ENCODE measurements at regions not wholly inside any gene's neighbourhood (a gene's known extent, or its start where the extent isn't known, plus 50 kb on each side); places are given as distances from the start of the nearest gene placed in this dataset.

DNA sequence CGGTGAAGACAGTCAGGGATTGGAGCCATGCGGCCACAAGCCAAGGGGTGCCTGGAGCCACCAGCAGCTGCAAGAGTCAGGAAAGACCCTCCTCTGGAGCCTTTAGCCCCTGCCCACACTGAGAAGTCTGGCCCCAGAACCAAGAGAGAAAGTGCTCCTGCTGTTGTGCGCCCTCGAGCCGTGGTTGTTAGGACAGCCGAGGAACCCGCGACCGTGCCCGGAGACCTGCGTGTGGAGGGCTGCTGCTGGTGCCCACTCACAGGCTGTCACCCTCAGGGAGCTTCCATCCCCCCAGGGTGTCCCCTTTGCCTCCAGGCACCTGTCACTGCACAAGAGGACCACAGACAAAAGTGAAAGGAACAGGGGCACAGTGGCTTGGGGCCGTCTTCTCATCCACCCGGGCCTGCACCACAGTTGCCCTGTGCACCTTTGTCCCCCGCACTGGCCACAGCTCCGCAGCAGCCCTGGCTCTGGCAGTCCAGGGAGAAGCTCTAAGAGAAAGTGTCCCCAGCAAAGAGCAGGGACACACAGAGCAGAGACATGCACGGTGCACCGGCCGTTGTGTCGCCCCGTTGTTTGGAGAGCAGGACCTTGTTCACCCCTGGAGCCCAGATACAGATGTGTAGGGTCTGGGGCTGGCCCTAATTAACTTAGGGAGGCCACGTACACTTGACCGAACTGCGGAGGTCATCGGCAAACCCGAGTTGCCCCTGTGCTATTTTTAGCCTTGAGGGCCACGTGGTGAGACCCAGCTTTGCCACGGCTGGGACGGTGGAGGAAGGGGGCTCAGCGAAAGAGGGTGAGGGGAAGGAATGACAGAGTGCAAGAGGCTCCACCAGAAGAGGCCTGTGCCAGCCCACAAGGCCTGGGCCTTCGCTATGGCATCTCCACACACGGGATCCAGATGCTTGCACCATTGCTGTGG lies 329.2 kb downstream of the C16orf95 start:
- ATAC-seq = no peak
- no peak for DNase-seq
- TF ChIP-seq, protein P1, sequence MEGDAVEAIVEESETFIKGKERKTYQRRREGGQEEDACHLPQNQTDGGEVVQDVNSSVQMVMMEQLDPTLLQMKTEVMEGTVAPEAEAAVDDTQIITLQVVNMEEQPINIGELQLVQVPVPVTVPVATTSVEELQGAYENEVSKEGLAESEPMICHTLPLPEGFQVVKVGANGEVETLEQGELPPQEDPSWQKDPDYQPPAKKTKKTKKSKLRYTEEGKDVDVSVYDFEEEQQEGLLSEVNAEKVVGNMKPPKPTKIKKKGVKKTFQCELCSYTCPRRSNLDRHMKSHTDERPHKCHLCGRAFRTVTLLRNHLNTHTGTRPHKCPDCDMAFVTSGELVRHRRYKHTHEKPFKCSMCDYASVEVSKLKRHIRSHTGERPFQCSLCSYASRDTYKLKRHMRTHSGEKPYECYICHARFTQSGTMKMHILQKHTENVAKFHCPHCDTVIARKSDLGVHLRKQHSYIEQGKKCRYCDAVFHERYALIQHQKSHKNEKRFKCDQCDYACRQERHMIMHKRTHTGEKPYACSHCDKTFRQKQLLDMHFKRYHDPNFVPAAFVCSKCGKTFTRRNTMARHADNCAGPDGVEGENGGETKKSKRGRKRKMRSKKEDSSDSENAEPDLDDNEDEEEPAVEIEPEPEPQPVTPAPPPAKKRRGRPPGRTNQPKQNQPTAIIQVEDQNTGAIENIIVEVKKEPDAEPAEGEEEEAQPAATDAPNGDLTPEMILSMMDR (IDR thresholded peaks at IDR 0.05) = no peak
- Histone ChIP-seq H3K27me3 (ENCODE audit: insufficient read depth in 3 of 3, low read length in 2 of 3) (peaks cover 0 to 29% (median 2%) of the 10 kb centered on the region in 3 donors), H3K4me3 (no peak overlapping the region), H3K27ac (no peak overlapping the region), H3K36me3 (ENCODE audit: insufficient read depth in 1 of 2, low read depth in 1 of 2) (no peaks in the 10 kb centered on the region), H3K4me1 (no peaks in the 10 kb centered on the region), H3K9me3 (no peaks in the 10 kb centered on the region)
- intact Hi-C loops (cut with DNase I) = no loop called here
- 69 to 70% (median 69%) methylated on average over 31 of the region's 31 CpGs for WGBS, 3 donors

DNA sequence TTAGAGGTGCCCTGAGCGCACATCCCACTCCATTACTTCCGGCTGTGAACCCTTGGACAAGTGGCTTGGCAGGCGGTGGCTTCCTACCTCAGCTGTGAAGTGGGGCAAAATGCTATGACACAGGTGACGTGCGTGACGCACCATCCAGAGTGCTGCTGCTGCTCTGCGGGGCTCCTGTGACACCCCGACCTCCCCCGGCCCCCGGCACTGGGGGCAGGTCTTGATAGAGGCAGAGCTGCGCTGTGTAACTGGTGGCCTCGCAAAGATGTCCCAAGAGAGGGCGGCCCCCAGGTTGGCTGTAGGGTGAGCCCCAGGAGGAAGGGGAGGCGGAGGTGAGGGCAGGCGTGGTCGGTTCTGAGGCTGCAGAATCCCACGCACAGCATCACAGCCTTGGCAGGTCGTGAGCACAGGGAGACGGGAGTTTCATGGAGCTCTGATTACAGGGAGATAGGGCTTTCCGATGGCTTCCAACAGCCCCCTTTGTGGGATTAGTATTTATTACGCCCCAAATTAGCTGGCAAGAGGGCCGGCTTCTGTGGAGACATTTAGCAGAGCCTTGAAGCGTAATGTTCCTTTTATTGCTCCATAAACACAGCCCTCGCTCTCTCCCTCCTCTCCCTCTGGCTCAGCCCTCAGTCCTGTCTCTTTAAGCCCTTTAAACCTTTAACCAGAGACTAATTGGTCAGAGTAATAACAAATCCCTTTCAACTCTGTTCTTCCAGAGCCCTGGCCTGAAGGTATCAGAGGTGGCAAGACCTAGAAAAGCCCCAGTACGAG lies 328.1 kb downstream of the C16orf95 start:
- intact Hi-C loops (cut with DNase I) = no loop called here
- Histone ChIP-seq H3K4me1 (no peaks in the 10 kb centered on the region), H3K36me3 (ENCODE audit: insufficient read depth in 1 of 2, low read depth in 1 of 2) (no peaks in the 10 kb centered on the region), H3K27me3 (ENCODE audit: insufficient read depth in 3 of 3, low read length in 2 of 3) (peaks cover 0 to 38% (median 2%) of the 10 kb centered on the region in 3 donors), H3K27ac (no peak overlapping the region), H3K4me3 (no peak overlapping the region), H3K9me3 (no peaks in the 10 kb centered on the region)
- 48 to 56% (median 55%) methylated on average over 24 to 25 of the region's 25 CpGs for WGBS, 3 donors
- TF ChIP-seq, protein P1 (IDR thresholded peaks at IDR 0.05) = no peak
- ATAC-seq (no peak), DNase-seq (no peak)

DNA sequence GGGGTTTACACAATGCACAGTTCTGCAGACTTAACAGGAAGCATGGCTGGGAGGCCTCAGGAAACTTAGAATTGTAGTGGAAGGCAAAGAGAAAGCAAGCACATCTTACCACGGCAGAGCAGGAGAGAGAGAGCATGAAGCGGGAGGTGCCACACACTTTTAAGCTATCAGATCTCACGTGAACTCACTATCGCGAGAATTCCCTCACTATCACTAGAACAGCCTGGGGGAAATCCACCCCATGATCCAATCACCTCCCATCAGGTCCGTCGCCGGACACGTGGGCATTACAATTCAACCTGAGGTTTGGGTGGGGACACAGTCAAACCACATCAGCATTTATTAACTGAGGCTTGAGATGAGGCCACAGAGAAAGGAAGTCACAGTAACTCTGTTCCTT lies 326.7 kb downstream of the C16orf95 start:
- ATAC-seq (no peak), DNase-seq (no peak)
- 57 to 64% (median 59%) methylated on average over 9 of the region's 9 CpGs for WGBS, 3 donors
- no peak overlapping the region for H3K27ac ChIP-seq
- H3K4me3 ChIP-seq = no peak overlapping the region
- intact Hi-C loops (cut with DNase I) = no loop called here
- H3K9me3 ChIP-seq = no peaks in the 10 kb centered on the region
- H3K4me1 ChIP-seq = no peaks in the 10 kb centered on the region
- H3K36me3 ChIP-seq (ENCODE audit: insufficient read depth in 1 of 2, low read depth in 1 of 2) = no peaks in the 10 kb centered on the region
- H3K27me3 ChIP-seq (ENCODE audit: insufficient read depth in 3 of 3, low read length in 2 of 3) = peaks cover 0 to 51% (median 4%) of the 10 kb centered on the region in 3 donors
- TF ChIP-seq, protein P1 (IDR thresholded peaks at IDR 0.05) = no peak

DNA sequence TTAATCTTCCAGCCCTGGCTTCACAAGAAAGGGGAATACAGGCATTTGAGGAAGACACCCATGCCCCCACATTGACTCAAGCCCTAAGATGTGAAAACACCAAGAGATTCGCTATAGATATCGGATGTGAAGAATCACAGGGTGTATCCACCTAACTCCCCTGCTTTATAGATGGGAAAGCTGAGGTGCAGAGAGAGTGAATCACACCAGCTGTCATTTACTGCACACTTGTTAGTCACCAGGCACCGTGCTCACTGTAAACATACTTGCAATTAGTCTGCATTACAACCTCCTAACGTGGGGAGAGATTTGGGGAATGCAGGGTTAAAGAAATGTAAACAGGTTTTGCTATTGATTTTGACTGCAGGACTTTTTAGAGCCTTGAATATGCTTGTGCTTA lies 325.5 kb downstream of the C16orf95 start:
- no peak overlapping the region for H3K27ac ChIP-seq
- DNase-seq = no peak
- H3K27me3 ChIP-seq (ENCODE audit: insufficient read depth in 3 of 3, low read length in 2 of 3) = peaks cover 0 to 60% (median 5%) of the 10 kb centered on the region in 3 donors
- WGBS, 3 donors = 54 to 57% (median 54%) methylated on average over 4 of the region's 4 CpGs
- intact Hi-C loops (cut with DNase I) = no loop called here
- H3K9me3 ChIP-seq = no peaks in the 10 kb centered on the region
- no peak for ATAC-seq
- H3K4me3 ChIP-seq = no peak overlapping the region
- TF ChIP-seq, protein P1 (IDR thresholded peaks at IDR 0.05) = no peak
- H3K36me3 ChIP-seq (ENCODE audit: insufficient read depth in 1 of 2, low read depth in 1 of 2) = no peaks in the 10 kb centered on the region
- no peaks in the 10 kb centered on the region for H3K4me1 ChIP-seq

All from psoas muscle (tissue), 7 donors.